ENCODE measurements at regions not wholly inside any gene's neighbourhood (a gene's known extent, or its start where the extent isn't known, plus 50 kb on each side); places are given as distances from the start of the nearest gene placed in this dataset.

- TF ChIP-seq CTCF (optimal IDR thresholded peaks at IDR 0.05 in 1 of 3, IDR thresholded peaks at IDR 0.05 in 1 of 3, conservative IDR thresholded peaks at IDR 0.05 in 1 of 3; ENCODE audit: extremely low read depth in 1 of 3, insufficient read depth in 2 of 3, low read length in 3 of 3) (no peak), EZH2 (IDR thresholded peaks at IDR 0.05; ENCODE audit: low read length) (no peak)
Measured at GRCh38 chr11:92808022-92808421, 161.4 kb upstream of the MTNR1B start.

Data from keratinocyte (primary cell).